HG03378 (cell line): ENCODE measurements at regions not wholly inside any gene's neighbourhood (a gene's known extent, or its start where the extent isn't known, plus 50 kb on each side); places are given as distances from the start of the nearest gene placed in this dataset.
"Not testable (repeated sequence)": the region's sequence is repeated elsewhere in the genome, so short reads cannot be mapped to it uniquely, and the experiment has no call there.

ENCODE experiments used
- ATAC-seq: cut with Tn5 transposase; IDR thresholded peaks from one replicate; pipeline ENCODE4 v1.9.1; 2021; ENCODE audit warnings: mild to moderate bottlenecking, moderate library complexity; ENCODE audit not compliant: unreplicated experiment

DNA sequence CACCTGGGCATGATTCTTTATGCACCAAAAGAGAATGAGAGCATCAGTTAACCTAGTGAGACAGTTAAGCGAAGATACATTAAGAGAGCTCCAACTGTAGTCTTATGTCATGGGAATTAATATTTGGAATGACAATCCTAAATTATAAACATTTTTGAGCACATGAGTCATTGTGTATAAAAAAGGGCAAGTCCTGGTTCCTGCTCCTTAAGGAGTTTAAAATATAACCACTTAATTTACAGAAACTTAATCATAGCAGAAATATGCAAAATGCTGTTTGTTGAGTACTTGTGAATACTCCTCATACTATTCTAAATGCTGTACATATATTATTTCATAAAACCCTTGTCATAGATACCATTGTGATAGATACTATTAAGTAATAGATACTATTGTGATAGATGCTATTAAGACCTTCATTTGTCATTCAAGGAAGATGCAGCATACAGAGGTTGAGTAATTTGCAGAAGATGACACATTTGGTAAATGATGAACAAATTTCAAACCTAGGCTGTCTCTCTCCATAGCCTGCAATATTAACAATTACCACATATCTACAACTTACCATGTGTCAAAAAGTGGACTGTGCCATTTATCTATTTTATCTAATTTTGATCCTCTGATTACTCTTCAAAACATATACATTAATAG lies 301.0 kb downstream of the TBC1D4 start:
- no peak for ATAC-seq

DNA sequence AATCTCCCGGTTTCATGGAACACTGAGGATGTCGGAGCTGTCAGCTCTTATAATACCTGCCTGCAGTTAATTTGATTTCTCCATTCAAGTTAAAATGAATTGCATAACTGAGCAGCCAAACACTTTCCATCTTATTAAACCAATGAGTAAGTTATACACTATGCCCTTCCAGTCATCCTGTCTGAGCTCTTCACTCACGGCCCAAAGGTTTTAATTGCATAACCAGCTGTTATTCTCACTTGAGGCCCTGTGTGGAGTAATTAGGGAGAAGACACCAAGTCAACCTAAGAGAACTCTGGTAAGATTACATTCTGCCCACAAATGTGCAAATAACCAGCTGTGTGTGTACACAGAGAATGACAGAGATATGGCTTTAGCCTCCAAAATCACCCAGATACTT lies 303.5 kb downstream of the TBC1D4 start:
- ATAC-seq = no peak

DNA sequence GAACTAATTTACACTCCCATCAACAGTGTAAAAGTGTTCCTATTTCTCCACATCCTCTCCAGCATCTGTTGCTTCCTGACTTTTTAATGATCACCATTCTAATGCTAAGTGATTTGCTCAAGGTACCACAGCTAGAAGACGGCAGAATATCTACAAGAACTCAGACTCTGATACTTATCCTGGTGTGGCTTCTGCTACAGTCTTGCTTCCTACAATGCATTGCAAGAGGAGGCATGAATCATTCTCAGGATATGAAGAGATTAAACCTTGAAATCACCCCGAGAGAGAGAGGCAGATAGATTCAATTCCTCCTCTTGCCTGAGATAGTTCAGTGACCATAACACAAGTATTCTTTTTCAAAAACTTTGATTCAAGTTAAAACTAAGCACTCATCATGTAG lies 306.4 kb downstream of the TBC1D4 start:
- ATAC-seq = no peak

DNA sequence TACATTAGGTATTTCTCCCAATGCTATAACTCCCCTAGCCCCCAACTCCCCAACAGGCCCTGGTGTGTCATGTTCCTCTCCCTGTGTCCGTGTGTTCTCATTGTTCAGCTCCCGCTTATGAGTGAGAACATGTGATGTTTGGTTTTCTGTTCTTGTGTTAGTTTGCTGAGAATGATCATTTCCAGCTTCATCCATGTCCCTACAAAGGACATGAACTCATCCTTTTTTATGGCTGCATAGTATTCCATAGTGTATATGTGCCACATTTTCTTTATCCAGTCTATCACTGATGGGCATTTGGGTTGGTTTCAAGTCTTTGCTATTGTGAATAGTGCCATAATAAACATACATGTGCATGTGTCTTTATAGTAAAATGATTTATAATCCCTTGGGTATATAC lies 306.9 kb downstream of the TBC1D4 start:
- ATAC-seq = not testable (repeated sequence)

DNA sequence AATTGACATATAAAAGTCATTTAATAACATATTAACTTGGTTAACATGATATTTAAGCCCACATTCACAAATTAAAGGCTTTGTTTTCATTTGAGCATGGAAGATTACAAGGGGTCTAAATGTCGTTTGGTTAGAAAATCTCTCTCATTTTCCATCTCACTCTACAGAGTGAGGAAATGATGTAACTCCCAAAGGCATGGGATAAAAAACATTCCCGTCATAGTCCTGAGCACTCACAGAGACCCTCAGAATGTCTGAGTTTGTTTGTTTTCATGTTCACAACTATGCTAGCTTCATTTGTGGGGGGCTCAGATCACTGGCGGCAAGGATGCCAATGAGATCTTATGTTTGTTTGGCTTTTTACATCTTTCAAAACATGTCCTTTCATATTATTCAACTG lies 307.5 kb downstream of the TBC1D4 start:
- no peak for ATAC-seq

DNA sequence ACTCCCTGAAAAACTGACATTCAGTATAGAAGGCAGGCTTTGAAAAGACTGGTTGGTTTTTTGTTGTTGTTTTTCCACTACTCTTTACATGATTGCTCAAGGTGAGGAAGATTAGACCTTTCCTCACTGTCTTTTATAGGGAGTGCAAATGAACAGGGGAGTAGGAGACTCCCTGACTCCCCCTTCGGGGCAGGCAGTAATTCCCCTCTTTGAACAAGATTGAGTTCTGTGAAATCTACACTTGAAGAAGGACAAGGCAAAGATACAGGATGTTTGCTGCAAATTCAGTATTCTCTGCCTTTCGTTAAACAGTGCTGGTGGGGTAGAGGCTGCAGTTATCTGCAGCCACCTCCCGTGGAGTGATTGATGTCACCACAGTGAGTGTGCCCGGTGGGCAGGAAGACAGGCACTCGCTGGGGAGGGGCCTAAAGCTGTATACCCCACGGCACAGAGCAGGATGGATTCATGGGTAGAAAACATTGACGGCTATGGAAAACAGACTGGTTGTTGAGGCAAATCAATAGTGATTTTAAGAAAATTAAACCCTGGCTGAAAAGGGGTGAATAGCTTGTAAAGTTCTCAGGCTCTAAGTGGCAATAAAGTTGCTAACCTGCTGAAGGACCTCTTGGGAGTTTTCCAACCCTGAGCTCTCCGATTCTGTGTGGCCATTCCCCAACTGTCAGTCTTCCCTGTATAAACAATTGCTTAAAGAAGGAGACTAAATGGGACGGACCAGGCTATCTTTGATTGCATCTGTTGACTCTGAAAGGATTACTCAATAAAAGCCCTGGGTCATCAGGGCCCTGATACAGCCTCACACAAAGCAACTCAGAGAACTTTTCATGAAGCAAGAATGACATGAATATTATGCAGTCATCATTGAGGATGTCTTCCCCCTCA lies 308.3 kb downstream of the TBC1D4 start:
- ATAC-seq = no peak

DNA sequence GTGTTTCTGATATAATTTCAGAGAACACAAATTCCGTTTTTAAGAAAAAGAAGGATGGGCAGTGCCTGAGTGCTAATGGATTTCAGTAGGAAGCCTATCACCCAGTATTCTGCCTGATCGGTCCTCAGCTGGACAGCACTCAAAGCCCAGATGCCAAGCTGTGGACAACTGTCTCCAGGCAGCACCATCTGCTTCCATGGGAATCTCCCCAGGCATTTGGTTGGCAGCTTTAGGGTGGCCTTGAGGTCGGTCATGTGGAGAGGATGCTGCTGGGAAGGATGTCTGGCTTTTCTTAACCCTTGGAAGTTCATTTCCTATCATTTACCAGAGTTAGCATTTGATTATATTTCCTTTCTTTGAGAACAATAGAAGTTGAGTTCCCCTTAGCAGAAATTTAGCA lies 311.7 kb downstream of the TBC1D4 start:
- ATAC-seq = no peak

DNA sequence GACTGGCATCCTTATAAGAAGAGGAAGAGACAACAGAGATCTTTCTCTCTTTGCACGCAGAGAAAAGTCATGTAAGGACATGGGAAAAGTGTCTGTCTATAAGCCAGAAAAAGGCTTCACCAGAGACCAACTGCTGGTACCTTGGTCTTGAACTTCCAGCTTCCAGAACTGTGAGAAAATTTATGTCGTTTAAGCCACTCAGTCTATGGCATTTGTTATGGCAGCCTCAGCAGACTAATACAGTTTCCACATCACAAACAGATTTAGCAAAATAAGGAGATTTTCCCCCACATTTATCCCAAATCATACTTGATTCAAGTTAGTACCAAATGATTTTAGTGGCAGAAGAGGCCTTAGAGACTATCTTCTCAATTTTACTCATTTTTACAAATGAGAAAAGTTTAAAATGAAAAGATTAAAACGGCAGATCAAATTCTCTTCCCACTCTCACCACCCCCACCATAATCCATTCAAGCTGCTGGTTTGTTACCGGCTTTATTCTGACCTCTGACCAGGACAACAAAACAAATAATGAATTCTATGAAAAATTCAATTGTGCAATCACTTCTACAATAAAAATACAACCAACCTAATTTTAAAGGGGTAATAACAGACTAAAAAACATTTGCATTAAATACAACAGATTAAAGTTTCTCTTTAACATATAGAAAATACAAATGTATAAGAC lies 316.3 kb downstream of the TBC1D4 start:
- no peak for ATAC-seq

DNA sequence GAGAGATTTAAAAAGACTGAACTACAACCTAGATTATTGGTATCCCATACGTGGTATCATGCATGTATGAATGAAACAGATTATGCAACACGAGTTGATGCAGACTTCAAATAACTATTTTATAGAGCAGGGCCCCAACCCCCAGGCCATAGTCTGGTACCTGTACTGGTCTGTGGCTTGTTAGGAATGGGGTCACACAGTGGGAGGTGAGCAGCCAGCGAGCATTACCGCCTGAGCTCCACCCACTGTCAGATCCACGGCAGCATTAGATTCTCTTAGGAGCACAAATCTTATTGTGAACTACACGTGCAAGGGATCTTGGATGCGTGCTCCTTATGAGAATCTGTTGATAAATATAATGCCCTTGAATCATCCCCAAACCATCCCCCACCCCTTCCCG lies 320.2 kb downstream of the TBC1D4 start:
- ATAC-seq = no peak

DNA sequence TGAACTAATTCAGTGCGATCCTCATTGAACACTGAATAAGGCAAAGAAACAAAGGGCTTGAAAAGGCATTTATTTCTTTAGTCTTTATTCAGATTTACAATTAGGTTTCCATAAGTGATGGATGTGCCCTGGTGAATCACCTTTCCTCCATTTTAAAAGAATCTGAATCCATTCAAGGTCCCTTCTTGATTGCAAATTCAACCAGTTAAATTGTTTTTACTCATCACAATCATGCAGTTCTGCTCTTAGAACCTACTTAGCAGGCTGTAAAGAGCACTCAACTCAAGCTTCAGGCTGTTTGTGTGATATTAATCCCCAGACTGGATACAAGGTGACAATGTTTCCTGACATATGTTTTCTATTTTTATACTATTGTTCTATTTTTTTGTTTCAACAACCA lies 321.0 kb downstream of the TBC1D4 start:
- ATAC-seq = no peak

DNA sequence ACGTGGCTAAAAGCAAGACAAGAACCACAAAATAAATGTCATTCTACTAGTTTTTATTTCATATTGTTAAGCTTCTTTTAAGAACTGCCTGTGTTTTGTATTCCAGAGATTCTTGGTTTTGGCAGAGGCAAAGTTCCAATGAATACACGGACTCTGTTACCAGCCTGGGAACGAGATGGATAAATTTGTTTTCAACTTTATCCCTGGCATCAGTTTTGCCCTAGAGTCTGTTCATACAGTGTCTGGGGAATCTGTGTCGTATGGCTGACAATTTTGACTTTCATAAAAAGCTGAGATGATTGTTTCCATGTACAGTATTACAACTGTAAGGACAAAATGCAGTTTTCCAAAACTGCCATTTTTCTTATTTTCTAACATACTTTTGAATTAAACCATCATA lies 327.6 kb downstream of the TBC1D4 start:
- no peak for ATAC-seq

DNA sequence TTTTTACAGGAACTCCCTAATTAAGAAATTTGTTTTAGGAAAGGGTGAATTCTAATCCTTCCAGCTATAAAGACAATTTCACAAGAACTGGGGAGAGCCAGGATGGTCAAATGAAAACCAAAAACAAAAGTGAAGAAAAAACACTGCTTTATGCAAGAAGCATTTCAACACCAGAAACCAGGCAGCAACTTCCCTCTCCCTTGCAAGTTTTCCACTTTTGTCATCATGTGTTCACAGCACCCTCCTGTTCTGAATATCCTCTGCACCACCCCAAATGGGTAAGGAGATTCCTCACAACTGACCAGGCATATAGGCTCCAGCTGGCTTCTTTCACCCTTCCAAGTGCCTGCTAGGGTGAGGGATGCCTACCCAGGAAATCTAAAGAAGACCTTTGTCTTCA lies 328.1 kb downstream of the TBC1D4 start:
- ATAC-seq = no peak

DNA sequence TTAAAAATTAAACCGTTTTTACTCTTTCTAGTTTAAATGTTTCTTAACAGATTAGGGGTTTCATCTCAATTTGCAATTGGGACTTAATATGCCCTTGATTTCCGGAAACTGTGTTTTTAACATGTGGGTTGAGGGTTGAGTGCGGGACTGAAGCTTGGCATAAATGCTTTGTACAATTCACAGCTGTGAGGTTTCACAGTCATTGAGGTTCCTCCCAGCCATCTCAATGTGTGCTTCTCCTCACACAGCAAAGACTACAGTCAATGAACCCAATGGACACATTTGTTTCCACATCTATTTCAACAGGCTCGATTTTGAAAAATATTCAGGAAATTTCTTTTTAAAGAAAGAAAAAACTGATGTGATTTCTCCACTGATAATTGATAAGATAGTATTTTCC lies 328.6 kb downstream of the TBC1D4 start:
- ATAC-seq = no peak

DNA sequence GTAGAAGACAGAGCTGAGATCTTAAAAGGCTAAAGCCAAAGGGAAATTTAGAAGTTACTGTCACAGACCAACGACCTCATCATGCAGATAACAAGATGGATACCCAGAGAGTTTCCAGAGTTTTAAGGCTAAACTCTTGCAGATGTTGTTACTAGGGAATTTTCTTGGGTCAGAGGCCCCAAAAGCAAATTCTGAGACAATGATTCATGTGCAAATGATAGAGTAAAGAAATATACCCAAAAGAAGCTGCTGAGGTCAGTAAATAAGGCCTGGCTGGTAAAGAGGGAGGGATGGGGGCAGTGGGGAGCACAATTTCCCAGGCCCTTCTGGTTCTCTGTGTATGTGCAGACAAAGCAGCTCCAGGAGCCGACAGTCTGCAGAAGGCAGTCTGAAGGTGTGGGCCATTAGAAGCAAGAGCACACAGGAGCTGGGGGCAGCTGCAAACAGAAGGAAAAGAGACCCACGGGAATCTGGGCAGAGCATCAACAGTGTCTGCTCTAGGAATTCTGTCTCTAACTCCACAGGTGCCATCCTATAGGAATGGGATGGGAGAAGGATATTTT lies 330.8 kb downstream of the TBC1D4 start:
- no peak for ATAC-seq

DNA sequence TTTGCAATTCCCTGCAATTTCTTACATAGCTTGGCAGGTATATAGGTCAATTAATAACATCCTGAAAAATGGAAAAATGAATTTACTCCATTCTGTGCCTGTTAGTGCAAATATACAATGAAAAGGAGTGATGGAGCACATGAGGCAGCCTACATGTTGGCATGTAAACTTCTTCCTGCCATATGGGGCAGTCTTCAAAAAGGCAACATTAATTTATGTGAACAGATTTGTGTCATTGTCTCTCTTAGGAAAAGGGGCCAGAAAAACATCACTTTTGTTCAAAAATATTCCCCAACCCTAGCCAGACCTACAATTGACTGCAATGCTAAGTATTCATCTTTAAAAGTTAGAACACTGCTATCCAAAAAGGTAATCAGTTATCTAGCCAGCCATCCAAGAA lies 332.2 kb downstream of the TBC1D4 start:
- ATAC-seq = no peak

DNA sequence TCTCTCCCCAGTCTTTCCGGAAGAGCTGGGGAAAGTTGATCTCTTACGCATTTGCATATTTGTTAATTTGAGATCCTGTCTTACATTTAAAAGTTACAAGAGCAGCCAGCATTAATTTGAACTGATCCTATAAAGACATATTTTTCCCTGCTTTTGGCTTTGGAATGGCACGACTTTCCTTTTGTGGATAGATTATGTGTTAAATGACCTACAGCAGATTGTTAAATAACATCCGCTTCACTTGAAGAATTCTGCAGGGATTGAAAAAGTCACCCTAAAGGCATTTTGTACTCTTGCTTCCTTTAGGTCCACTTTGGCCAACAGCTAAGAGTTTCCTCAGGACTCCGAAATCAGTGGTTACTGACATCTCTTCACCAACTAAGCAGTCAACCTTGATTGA lies 334.0 kb downstream of the TBC1D4 start:
- ATAC-seq = no peak

DNA sequence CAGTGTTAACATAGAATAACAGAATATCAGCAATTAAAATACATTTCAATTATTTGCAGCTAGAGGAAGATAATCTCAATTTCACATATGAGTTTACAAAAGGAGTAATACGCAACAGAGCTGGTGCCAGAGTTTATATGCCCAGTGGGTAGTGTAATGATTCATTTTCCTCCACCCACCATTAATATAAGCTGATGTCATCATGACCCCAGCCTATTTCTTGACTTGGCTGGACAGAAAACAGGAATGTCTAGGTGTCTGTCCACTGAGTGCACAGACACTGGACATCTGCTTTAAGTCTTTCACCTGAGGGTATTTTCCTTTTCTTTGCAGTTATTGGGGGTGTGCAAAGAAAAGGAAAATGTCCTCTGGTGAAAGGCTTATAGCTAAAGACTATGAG lies 335.5 kb downstream of the TBC1D4 start:
- no peak for ATAC-seq

DNA sequence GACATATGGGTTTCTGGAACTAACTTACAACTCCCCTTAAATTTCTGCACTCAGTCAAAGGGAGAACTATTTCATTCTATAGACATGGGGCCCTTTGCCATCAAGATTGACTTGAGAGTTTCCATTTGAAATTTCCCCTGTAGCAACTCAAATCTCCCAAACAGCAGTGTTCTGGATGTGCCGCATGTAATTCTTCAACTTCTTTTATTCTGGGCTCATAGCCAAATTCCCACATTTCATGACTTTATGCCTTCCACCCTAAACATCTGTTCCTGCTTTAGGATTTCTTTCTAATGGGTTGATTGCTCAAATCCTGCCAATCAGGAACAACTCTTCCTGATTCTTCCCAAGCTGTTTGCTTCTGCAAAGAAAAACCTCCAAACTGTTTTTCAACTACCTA lies 336.0 kb downstream of the TBC1D4 start:
- ATAC-seq = no peak

DNA sequence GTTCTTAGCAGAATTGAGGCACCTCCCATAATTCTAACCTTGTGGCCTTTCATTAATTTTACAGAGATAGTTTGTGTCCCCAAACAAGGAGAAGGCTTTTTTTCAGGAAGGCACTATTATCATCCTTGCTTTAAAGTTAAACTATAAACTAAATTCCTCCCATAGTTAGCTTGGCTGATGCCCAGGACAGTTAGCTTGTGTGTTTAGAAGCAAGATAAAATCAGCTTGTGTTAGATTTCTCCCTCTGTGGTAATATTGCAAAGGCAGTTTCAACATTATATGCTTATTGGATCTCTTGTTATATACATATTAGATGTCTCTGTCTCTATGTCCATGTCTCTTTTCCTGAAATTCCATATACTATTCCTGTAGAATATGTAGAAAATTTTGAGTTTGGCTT lies 342.7 kb downstream of the TBC1D4 start:
- ATAC-seq = no peak

DNA sequence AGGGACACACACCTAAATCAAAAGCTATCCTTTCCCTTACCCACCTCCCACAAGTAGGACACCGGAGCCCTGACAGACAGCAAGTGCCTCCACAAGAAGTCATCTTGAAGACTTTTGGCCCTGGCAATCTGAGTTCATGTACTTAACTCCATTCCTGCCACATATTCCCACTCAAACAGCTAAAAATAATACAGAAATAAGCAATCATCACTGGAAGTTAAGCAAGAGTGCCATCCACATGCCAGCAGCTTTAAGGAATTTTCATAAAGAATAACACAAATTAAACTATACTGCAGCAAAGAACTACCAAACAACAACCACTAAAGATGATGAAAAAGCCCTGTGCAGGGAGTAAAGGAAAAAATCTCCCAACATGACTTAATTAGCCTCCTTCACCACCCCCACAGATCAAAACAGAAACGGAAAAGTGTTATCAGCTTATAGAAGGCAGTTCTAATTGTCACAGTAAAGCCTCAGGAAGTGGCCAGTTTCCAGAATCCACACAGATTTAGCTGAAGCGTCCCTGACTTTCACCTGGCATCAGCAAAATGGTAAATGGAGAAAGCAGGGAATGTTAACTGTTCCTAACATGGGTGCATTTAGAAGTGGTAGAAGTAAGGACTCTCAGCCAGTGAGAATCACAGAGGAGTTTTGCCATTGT lies 343.9 kb downstream of the TBC1D4 start:
- ATAC-seq = no peak

DNA sequence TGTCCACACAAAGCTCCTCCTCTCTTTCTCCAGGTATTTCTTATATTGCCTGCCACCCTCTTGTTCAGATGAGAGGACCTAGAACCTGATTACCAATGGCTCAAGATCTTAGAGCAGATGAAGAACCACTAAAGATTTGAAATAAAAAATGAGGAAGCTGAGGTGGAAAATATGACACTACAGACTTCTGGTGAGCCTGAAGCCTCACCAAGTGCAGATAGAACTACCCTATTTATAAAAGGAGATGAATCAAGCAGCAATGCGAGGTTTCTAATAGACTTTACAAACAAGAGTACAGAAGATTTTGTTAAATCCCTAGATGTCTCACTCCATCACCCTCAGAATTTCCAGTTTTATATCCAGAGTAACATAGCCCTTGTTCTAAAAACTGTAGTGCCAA lies 345.8 kb downstream of the TBC1D4 start:
- ATAC-seq = no peak
